ENCODE measurements at regions not wholly inside any gene's neighbourhood (a gene's known extent, or its start where the extent isn't known, plus 50 kb on each side); places are given as distances from the start of the nearest gene placed in this dataset.

DNA sequence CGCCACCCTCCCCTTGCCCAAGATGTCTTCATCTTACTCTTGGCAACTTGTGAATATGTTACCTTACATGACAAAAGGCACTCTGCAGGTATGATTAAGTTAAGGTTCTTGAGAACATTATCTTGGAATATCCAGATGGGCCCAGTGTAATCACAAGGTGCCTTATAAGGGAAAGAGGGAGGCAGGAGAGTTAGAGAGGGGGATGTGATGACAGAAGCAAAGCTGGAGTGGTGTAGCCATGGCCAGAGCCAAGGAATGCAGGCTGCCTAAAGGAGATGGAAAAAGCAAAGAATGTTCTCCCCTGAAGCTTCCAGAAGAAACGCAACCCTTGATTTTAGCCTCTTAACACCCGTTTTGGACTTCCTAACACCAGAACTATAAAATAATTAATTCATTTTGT, 318.0 kb downstream of the C7orf25 start (continued):
- TF ChIP-seq ESRRA (IDR thresholded peaks at IDR 0.05; ENCODE audit: borderline replicate concordance, low read depth) (no peak), ZNF232 (CRISPR knock-in tag; IDR thresholded peaks at IDR 0.05) (no peak), HSF4 (CRISPR knock-in tag; IDR thresholded peaks at IDR 0.05; ENCODE audit: borderline replicate concordance) (no peak), EP300 (IDR thresholded peaks at IDR 0.05; ENCODE audit: low read length) (no peak), LARP7 (IDR thresholded peaks at IDR 0.05) (no peak), NCOA6 (IDR thresholded peaks at IDR 0.05) (no peak), SMAD3 (CRISPR knock-in tag; conservative IDR thresholded peaks at IDR 0.05) (no peak), IFI16 (CRISPR knock-in tag; IDR thresholded peaks at IDR 0.05) (no peak), JUN (IDR thresholded peaks at IDR 0.05; ENCODE audit: borderline replicate concordance, low read depth, low read length) (no peak), JUN (CRISPR knock-in tag; IDR thresholded peaks at IDR 0.05; ENCODE audit: borderline replicate concordance) (no peak)
- TF ChIP-seq, protein P1, sequence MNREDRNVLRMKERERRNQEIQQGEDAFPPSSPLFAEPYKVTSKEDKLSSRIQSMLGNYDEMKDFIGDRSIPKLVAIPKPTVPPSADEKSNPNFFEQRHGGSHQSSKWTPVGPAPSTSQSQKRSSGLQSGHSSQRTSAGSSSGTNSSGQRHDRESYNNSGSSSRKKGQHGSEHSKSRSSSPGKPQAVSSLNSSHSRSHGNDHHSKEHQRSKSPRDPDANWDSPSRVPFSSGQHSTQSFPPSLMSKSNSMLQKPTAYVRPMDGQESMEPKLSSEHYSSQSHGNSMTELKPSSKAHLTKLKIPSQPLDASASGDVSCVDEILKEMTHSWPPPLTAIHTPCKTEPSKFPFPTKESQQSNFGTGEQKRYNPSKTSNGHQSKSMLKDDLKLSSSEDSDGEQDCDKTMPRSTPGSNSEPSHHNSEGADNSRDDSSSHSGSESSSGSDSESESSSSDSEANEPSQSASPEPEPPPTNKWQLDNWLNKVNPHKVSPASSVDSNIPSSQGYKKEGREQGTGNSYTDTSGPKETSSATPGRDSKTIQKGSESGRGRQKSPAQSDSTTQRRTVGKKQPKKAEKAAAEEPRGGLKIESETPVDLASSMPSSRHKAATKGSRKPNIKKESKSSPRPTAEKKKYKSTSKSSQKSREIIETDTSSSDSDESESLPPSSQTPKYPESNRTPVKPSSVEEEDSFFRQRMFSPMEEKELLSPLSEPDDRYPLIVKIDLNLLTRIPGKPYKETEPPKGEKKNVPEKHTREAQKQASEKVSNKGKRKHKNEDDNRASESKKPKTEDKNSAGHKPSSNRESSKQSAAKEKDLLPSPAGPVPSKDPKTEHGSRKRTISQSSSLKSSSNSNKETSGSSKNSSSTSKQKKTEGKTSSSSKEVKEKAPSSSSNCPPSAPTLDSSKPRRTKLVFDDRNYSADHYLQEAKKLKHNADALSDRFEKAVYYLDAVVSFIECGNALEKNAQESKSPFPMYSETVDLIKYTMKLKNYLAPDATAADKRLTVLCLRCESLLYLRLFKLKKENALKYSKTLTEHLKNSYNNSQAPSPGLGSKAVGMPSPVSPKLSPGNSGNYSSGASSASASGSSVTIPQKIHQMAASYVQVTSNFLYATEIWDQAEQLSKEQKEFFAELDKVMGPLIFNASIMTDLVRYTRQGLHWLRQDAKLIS (CRISPR knock-in tag; IDR thresholded peaks at IDR 0.05), result no peak
- TF ChIP-seq, protein P2, sequence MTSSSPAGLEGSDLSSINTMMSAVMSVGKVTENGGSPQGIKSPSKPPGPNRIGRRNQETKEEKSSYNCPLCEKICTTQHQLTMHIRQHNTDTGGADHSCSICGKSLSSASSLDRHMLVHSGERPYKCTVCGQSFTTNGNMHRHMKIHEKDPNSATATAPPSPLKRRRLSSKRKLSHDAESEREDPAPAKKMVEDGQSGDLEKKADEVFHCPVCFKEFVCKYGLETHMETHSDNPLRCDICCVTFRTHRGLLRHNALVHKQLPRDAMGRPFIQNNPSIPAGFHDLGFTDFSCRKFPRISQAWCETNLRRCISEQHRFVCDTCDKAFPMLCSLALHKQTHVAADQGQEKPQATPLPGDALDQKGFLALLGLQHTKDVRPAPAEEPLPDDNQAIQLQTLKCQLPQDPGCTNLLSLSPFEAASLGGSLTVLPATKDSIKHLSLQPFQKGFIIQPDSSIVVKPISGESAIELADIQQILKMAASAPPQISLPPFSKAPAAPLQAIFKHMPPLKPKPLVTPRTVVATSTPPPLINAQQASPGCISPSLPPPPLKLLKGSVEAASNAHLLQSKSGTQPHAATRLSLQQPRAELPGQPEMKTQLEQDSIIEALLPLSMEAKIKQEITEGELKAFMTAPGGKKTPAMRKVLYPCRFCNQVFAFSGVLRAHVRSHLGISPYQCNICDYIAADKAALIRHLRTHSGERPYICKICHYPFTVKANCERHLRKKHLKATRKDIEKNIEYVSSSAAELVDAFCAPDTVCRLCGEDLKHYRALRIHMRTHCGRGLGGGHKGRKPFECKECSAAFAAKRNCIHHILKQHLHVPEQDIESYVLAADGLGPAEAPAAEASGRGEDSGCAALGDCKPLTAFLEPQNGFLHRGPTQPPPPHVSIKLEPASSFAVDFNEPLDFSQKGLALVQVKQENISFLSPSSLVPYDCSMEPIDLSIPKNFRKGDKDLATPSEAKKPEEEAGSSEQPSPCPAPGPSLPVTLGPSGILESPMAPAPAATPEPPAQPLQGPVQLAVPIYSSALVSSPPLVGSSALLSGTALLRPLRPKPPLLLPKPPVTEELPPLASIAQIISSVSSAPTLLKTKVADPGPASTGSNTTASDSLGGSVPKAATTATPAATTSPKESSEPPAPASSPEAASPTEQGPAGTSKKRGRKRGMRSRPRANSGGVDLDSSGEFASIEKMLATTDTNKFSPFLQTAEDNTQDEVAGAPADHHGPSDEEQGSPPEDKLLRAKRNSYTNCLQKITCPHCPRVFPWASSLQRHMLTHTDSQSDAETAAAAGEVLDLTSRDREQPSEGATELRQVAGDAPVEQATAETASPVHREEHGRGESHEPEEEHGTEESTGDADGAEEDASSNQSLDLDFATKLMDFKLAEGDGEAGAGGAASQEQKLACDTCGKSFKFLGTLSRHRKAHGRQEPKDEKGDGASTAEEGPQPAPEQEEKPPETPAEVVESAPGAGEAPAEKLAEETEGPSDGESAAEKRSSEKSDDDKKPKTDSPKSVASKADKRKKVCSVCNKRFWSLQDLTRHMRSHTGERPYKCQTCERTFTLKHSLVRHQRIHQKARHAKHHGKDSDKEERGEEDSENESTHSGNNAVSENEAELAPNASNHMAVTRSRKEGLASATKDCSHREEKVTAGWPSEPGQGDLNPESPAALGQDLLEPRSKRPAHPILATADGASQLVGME (CRISPR knock-in tag; IDR thresholded peaks at IDR 0.05), result no peak

Measured in K562 (cell line).